ENCODE measurements at regions not wholly inside any gene's neighbourhood (a gene's known extent, or its start where the extent isn't known, plus 50 kb on each side); places are given as distances from the start of the nearest gene placed in this dataset.

DNA sequence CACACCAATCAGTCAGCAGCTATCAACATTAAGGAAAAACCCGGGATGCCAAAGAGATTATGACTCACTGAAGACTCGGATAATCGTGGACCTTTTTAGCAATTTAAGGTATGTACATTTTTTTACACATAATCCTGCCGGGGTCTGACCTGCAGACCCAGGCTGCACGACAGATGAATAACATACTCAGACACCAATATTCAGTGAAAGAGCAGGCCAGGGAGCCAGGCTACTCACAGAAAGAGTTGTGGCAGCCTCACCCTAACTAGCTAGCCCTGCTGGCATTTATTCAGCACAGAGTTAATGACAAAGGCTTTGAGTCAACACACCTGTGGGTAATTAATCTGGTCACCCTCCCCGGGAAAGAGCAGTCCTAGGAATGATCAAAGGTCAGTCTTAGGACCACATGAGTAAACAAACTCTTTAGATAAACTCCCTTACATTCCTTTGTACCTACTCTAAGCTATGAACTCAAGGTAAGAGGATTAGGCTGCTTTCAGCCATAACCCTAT, 727.5 kb downstream of the TBL1XR1 start:
- TF ChIP-seq, protein P1, sequence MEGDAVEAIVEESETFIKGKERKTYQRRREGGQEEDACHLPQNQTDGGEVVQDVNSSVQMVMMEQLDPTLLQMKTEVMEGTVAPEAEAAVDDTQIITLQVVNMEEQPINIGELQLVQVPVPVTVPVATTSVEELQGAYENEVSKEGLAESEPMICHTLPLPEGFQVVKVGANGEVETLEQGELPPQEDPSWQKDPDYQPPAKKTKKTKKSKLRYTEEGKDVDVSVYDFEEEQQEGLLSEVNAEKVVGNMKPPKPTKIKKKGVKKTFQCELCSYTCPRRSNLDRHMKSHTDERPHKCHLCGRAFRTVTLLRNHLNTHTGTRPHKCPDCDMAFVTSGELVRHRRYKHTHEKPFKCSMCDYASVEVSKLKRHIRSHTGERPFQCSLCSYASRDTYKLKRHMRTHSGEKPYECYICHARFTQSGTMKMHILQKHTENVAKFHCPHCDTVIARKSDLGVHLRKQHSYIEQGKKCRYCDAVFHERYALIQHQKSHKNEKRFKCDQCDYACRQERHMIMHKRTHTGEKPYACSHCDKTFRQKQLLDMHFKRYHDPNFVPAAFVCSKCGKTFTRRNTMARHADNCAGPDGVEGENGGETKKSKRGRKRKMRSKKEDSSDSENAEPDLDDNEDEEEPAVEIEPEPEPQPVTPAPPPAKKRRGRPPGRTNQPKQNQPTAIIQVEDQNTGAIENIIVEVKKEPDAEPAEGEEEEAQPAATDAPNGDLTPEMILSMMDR (IDR thresholded peaks at IDR 0.05): no peak
- no peak for TF ChIP-seq EP300 (IDR thresholded peaks at IDR 0.05; ENCODE audit: borderline replicate concordance in 1 of 2, low read depth in 1 of 2, low read length in 1 of 2)
- TF ChIP-seq TCF12 (IDR thresholded peaks at IDR 0.05): no peak
- TF ChIP-seq POLR2AphosphoS5 (IDR thresholded peaks at IDR 0.05; ENCODE audit: low read depth, low read length): no peak

Measured in SK-N-SH (cell line).